Heart left ventricle (tissue), 16 donors: ENCODE measurements at regions not wholly inside any gene's neighbourhood (a gene's known extent, or its start where the extent isn't known, plus 50 kb on each side); places are given as distances from the start of the nearest gene placed in this dataset.

Experiments used
- ATAC-seq, 4 donors: fragments of 200-7000 bp; cut with Tn5 transposase; one replicate each; pipeline ENCODE4 v1.9.1; 2020 to 2022; ENCODE audit warnings: moderate library complexity in 4 of 4, mild to moderate bottlenecking in 3 of 4, moderate number of reproducible peaks in 1 of 4
- DNase-seq, 5 donors: peaks; one replicate each; pipeline ENCODE4 v3.0.0-alpha.2; 2020
- H3K27ac ChIP-seq, 12 donors: fragments of 200-600 bp; sonication (generic) in 4 of 12; one replicate each; pipeline versions ENCODE4 v1.5.0 to v1.8.0; 2016 to 2022; ENCODE audit warnings: mild to moderate bottlenecking in 2 of 12
- H3K27me3 ChIP-seq, 9 donors: fragments of 200-600 bp; sonication (generic) in 2 of 9; one replicate each; pipeline versions ENCODE4 v1.5.1 to v1.8.0; 2016 to 2022; ENCODE audit warnings: mild to moderate bottlenecking in 3 of 9
- H3K36me3 ChIP-seq, 9 donors: fragments of 200-600 bp; sonication (generic) in 2 of 9; one replicate each; pipeline versions ENCODE4 v1.5.0 to v1.8.0; 2018 to 2022; ENCODE audit warnings: mild to moderate bottlenecking in 2 of 9
- H3K4me1 ChIP-seq, 12 donors: fragments of 200-600 bp; sonication (generic) in 4 of 12; one replicate each; pipeline versions ENCODE4 v1.5.0 to v1.8.0; 2016 to 2022; ENCODE audit warnings: mild to moderate bottlenecking in 3 of 12
- H3K4me3 ChIP-seq, 12 donors: fragments of 200-600 bp; sonication (generic) in 4 of 12; one replicate each; pipeline versions ENCODE4 v1.5.0 to v1.8.0; 2017 to 2022; ENCODE audit warnings: mild to moderate bottlenecking in 9 of 12, moderate library complexity in 4 of 12
- H3K9me3 ChIP-seq, 12 donors: fragments of 200-600 bp; sonication (generic) in 4 of 12; one replicate each; pipeline versions ENCODE4 v1.5.0 to v1.8.0; 2016 to 2022; ENCODE audit warnings: mild to moderate bottlenecking in 1 of 12
- POLR2A ChIP-seq, 2 donors: fragments of 450-650 bp; IDR thresholded peaks; one replicate each; pipeline ENCODE4 v1.6.1; 2017; ENCODE audit warnings: antibody characterized with exemption in 2 of 2, mild to moderate bottlenecking in 2 of 2, moderate library complexity in 2 of 2
- WGBS, 4 donors: extraction: QIAGEN DNeasy Blood & Tissue Kit in 2 of 4; methylation state at CpG; one replicate each; pipeline versions ENCODE4 v1.1.5 to v1.1.7; 2013 to 2018; 5-methylcytosine and 5-hydroxymethylcytosine counted together
- intact Hi-C, 10 donors: fragments of 100-400 bp; cut with DNase I; formaldehyde crosslinking; loops; one replicate each; pipeline versions ENCODE4 v1.11.1 to v1.14.2; 2022
- TF ChIP-seq, protein P1 (sequence below), 12 donors: fragments of 200-600 bp; sonication (generic) in 4 of 12; IDR thresholded peaks; one replicate each; pipeline versions ENCODE4 v1.5.0 to v1.8.0; 2018 to 2022; ENCODE audit warnings: antibody characterized with exemption in 12 of 12, mild to moderate bottlenecking in 5 of 12
- donor health status: ischemic (EF 13 %, LVEDD 7.1; RV severe dilation, severe dysfunction).
- donor health status: healthy with polysubstance abuse.
- donor health status: DM: no; HTN: yes; CAD: no.
- donor health status: DM: no; HTN: no; CAD: no.
- donor health status: ischemic (EF 25% LVEDD 6.9; RV normal size, moderate dysfunction).
- donor health status: ischemic (EF 25% LVEDD 5.7; RV mildly dilated, moderate dysfunction).
- donor health status: healthy.
- donor health status: DM: yes; HTN: yes; CAD: no.
- donor health status: ischemic (EF 35%, LVEDD 5.7; RV mildly dilated, moderate dysfunction).
- donor health status: nonischemic (EF 11% LVEDD 7.7; RV severe dilation, severe dysfunction).
- donor health status: DM: yes; HTN: yes; CAD: no.
- donor health status: PGD.
- donor health status: ischemic (EF 29% LVEDD 5.4; RV normal size, mild dysfunction).
- donor health status: nonischemic (EF 23%, LVEDD 6.1; RV moderate dilation, normal function).

DNA sequence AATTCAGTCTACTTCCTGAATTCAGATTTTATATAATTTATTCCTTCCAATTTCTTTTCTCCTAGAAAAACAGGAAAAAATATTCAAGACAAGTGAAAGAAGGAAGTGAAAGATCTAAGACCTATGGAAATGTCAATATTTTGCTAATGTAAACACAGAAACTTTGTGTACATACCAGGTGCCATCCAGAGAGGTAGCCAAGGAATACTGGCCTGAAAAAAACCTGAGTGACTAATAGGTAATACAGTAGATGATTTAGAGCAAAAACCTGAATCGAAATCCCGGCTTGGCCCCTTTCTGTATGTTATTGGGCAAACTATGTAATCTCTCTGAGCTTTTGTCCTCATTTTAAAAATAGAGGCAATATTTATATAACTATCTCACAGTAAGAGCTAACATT, 59.2 kb upstream of the FSHB start:
- DNase-seq: no peak
- 85 to 95% (median 92%) methylated on average over 2 of the region's 2 CpGs for WGBS, 4 donors
- no peak overlapping the region for H3K27ac ChIP-seq
- TF ChIP-seq, protein P1, sequence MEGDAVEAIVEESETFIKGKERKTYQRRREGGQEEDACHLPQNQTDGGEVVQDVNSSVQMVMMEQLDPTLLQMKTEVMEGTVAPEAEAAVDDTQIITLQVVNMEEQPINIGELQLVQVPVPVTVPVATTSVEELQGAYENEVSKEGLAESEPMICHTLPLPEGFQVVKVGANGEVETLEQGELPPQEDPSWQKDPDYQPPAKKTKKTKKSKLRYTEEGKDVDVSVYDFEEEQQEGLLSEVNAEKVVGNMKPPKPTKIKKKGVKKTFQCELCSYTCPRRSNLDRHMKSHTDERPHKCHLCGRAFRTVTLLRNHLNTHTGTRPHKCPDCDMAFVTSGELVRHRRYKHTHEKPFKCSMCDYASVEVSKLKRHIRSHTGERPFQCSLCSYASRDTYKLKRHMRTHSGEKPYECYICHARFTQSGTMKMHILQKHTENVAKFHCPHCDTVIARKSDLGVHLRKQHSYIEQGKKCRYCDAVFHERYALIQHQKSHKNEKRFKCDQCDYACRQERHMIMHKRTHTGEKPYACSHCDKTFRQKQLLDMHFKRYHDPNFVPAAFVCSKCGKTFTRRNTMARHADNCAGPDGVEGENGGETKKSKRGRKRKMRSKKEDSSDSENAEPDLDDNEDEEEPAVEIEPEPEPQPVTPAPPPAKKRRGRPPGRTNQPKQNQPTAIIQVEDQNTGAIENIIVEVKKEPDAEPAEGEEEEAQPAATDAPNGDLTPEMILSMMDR (IDR thresholded peaks at IDR 0.05): no peak
- TF ChIP-seq POLR2A (IDR thresholded peaks at IDR 0.05): no peak
- no peak overlapping the region for H3K4me3 ChIP-seq
- ATAC-seq: no peak
- H3K27me3 ChIP-seq: no peaks in the 10 kb centered on the region
- H3K36me3 ChIP-seq: no peaks in the 10 kb centered on the region
- intact Hi-C loops: no loop called here
- H3K9me3 ChIP-seq: no peaks in the 10 kb centered on the region
- peaks cover 0 to 2% (median 0%) of the 10 kb centered on the region in 12 donors for H3K4me1 ChIP-seq

DNA sequence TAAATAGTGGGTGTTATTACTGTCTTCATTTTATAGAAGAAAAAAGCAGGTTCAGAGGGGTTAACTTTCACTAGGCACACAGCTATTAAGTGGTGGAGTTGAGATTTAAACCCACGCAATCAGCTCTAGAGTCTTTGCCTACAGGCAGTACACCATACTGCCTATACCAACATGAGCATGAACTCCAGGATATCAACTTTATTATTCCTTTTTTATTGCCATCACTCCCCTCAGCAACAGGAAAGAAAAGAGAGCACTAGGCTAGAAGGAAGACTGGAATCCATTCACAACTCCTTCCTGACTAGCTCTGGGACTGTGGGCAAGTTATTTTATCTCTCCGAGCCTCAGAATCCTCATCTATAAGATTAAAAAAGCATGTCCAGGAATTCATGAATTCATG, 58.7 kb upstream of the FSHB start:
- TF ChIP-seq, protein P1 (IDR thresholded peaks at IDR 0.05): no peak
- no peak for TF ChIP-seq POLR2A (IDR thresholded peaks at IDR 0.05)
- H3K4me3 ChIP-seq: no peak overlapping the region
- intact Hi-C loops: no loop called here
- peaks cover 0 to 4% (median 0%) of the 10 kb centered on the region in 12 donors for H3K9me3 ChIP-seq
- ATAC-seq (no peak), DNase-seq (no peak)
- 78 to 91% (median 85%) methylated on average over 2 of the region's 2 CpGs for WGBS, 4 donors
- no peaks in the 10 kb centered on the region for H3K27me3 ChIP-seq
- H3K27ac ChIP-seq: no peak overlapping the region
- peaks cover 0 to 2% (median 0%) of the 10 kb centered on the region in 12 donors for H3K4me1 ChIP-seq
- H3K36me3 ChIP-seq: no peaks in the 10 kb centered on the region

DNA sequence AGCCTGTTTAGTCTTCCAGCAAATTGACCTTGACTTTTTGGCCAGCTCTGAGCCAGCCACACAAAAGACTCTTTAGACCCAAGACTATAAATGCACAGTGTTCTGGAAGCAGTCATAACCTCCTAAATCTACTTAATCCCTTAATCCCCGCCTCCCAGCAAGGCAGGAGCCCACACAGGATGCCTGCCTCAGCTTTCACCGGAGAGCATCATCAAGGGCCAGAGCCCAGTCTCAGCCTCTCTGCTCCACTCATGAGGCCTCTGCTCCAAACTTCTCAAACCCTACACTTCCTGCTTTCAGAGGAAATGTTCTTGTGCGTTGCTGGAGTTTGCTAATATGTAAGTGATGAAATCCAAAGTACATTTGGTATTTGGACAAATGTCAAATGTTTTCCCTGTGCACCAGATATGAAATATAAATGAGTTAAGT, 57.9 kb upstream of the FSHB start:
- Histone ChIP-seq H3K27me3 (no peaks in the 10 kb centered on the region), H3K9me3 (peaks cover 0 to 4% (median 0%) of the 10 kb centered on the region in 12 donors), H3K4me1 (peaks cover 0 to 2% (median 0%) of the 10 kb centered on the region in 12 donors), H3K4me3 (no peak overlapping the region), H3K36me3 (no peaks in the 10 kb centered on the region), H3K27ac (no peak overlapping the region)
- 47 to 61% (median 50%) methylated on average over 3 of the region's 3 CpGs for WGBS, 4 donors
- no peak for TF ChIP-seq POLR2A (IDR thresholded peaks at IDR 0.05)
- no peak for ATAC-seq
- DNase-seq: no peak
- intact Hi-C loops: no loop called here

DNA sequence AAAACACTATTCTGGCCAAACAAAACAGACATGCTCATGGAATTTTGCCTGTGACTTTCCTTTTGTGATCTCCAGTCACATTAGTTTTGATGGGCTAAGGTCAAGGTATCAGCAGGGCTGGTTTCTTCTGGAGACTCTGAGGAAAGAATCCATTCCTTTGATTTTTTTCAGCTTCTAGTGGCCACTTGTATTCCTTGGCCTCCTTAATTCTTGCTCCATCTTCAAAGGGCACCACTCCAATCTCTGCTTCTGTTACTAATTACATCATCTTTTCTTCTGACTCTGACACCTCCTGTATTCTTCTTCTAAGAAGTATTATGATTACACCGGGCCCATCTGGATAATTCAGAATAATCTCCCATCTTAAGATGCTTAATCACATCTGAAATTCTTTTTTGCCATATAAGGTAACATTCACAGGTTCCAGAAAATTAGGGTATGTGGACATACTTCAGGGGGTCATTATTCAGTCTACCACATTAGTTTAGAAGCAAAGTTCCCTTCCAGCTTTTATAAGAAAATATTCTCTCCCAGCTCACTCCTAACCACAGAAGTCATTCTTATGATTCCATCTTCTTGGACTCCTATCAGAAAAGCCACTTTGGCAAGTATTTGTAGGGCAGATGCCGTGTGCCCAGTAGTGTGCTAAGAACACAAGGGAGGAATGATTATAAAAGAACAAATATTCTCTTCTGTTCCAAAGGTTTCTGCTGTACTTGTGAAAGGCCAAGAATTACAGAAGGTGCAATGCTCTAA, 56.4 kb upstream of the FSHB start:
- Histone ChIP-seq H3K36me3 (no peaks in the 10 kb centered on the region), H3K27ac (no peak overlapping the region), H3K4me1 (peaks cover 0 to 2% (median 0%) of the 10 kb centered on the region in 12 donors), H3K27me3 (no peaks in the 10 kb centered on the region), H3K9me3 (peaks cover 0 to 4% (median 0%) of the 10 kb centered on the region in 12 donors), H3K4me3 (no peak overlapping the region)
- DNase-seq (no peak), ATAC-seq (no peak)
- TF ChIP-seq, protein P1 (IDR thresholded peaks at IDR 0.05): no peak
- WGBS, 4 donors: 70 to 77% (median 72%) methylated on average over 2 of the region's 2 CpGs
- intact Hi-C loops: no loop called here
